C4-2B (cell line): ENCODE measurements at regions not wholly inside any gene's neighbourhood (a gene's known extent, or its start where the extent isn't known, plus 50 kb on each side); places are given as distances from the start of the nearest gene placed in this dataset.

ENCODE experiments used
- CTCF ChIP-seq: fragments of 450-650 bp; conservative IDR thresholded peaks from 2 replicates; pipeline ENCODE4 v1.5.1; 2017; ENCODE audit warnings: mild to moderate bottlenecking
- ZFX ChIP-seq: fragments of 450-650 bp; IDR thresholded peaks from 2 replicates; pipeline ENCODE4 v1.6.1; 2017

- TF ChIP-seq CTCF (no peak), ZFX (no peak)
Observed at GRCh38 chr11:27898166-27898565, 197.9 kb upstream of the BDNF start.
